Panc1 (cell line): ENCODE measurements at regions not wholly inside any gene's neighbourhood (a gene's known extent, or its start where the extent isn't known, plus 50 kb on each side); places are given as distances from the start of the nearest gene placed in this dataset.
A peak's percentile ranks its signal among the peaks of the same experiment; 100 is the strongest.

Source experiments
- POLR2AphosphoS5 ChIP-seq: IDR thresholded peaks from 2 replicates; pipeline ENCODE4 v1.6.1; 2012; ENCODE audit warnings: mild to moderate bottlenecking, low read depth, low read length, moderate library complexity
- TCF7L2 ChIP-seq: IDR thresholded peaks from 2 replicates; pipeline ENCODE4 v1.6.1; 2011; ENCODE audit warnings: mild to moderate bottlenecking, low read depth, low read length, inconsistent platforms
- TF ChIP-seq, protein P1 (sequence below): fragments of 450-650 bp; IDR thresholded peaks from 2 replicates; pipeline ENCODE4 v1.5.1; 2017; ENCODE audit warnings: mild to moderate bottlenecking
- TF ChIP-seq, protein P2 (sequence below), 2 experiments: IDR thresholded peaks; 2 replicates each; pipeline ENCODE4 v1.6.1; 2011 to 2012; ENCODE audit warnings: low read depth in 2 of 2, control low read depth in 1 of 2, low read length in 1 of 2, mild to moderate bottlenecking in 1 of 2, moderate library complexity in 1 of 2; ENCODE audit not compliant: insufficient read depth in 1 of 2

DNA sequence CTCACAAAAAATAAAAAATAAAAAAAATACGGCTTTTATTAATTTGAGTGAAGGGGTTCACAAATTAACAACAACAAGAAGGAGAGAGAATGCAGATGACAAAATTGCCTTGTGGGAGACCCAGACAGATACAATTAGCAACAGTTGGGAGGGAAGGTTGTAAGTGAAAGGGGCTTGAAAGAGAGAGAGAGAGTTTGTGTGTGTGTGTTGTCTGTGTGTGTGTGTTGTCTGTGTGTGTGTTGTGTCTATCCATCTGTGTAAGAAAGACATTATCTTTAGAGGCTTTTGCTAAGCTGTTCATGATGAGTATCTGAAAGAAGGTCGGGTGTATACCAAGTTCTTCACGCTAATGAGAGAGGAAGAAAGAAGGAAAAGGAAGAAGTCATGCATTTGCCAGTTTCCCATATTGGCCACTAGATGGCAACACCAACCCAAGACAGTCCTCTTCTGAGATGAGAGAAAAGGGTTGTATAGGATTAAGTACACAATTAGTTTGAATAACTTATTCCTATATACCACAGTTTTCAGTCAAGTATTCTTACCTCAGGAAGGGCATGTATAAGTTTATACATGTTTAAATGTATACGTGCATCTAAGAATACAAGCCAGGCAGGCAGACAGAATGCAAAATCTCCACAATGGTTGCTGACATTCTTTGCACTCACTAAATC is 63.7 kb upstream of the CD2AP start:
- TF ChIP-seq, protein P1, sequence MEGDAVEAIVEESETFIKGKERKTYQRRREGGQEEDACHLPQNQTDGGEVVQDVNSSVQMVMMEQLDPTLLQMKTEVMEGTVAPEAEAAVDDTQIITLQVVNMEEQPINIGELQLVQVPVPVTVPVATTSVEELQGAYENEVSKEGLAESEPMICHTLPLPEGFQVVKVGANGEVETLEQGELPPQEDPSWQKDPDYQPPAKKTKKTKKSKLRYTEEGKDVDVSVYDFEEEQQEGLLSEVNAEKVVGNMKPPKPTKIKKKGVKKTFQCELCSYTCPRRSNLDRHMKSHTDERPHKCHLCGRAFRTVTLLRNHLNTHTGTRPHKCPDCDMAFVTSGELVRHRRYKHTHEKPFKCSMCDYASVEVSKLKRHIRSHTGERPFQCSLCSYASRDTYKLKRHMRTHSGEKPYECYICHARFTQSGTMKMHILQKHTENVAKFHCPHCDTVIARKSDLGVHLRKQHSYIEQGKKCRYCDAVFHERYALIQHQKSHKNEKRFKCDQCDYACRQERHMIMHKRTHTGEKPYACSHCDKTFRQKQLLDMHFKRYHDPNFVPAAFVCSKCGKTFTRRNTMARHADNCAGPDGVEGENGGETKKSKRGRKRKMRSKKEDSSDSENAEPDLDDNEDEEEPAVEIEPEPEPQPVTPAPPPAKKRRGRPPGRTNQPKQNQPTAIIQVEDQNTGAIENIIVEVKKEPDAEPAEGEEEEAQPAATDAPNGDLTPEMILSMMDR: peak; percentile 82
- TF ChIP-seq TCF7L2: no peak
- TF ChIP-seq, protein P2, sequence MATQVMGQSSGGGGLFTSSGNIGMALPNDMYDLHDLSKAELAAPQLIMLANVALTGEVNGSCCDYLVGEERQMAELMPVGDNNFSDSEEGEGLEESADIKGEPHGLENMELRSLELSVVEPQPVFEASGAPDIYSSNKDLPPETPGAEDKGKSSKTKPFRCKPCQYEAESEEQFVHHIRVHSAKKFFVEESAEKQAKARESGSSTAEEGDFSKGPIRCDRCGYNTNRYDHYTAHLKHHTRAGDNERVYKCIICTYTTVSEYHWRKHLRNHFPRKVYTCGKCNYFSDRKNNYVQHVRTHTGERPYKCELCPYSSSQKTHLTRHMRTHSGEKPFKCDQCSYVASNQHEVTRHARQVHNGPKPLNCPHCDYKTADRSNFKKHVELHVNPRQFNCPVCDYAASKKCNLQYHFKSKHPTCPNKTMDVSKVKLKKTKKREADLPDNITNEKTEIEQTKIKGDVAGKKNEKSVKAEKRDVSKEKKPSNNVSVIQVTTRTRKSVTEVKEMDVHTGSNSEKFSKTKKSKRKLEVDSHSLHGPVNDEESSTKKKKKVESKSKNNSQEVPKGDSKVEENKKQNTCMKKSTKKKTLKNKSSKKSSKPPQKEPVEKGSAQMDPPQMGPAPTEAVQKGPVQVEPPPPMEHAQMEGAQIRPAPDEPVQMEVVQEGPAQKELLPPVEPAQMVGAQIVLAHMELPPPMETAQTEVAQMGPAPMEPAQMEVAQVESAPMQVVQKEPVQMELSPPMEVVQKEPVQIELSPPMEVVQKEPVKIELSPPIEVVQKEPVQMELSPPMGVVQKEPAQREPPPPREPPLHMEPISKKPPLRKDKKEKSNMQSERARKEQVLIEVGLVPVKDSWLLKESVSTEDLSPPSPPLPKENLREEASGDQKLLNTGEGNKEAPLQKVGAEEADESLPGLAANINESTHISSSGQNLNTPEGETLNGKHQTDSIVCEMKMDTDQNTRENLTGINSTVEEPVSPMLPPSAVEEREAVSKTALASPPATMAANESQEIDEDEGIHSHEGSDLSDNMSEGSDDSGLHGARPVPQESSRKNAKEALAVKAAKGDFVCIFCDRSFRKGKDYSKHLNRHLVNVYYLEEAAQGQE (IDR thresholded peaks at IDR 0.05; ENCODE audit: insufficient read depth in 1 of 2, low read depth in 2 of 2, low read length in 1 of 2): no peak
- TF ChIP-seq POLR2AphosphoS5: no peak
